Neural crest cell (in vitro differentiated cells): ENCODE measurements at regions not wholly inside any gene's neighbourhood (a gene's known extent, or its start where the extent isn't known, plus 50 kb on each side); places are given as distances from the start of the nearest gene placed in this dataset.

Source experiments
- DNase-seq: peaks from one replicate; pipeline ENCODE4 v3.0.0; 2021; ENCODE audit warnings: low read depth, mixed read lengths, low spot score
- H3K27ac Mint-ChIP-seq: one replicate; pipeline ENCODE4 v1.8.0; 2021; ENCODE audit warnings: mild to moderate bottlenecking, mixed read lengths; ENCODE audit not compliant: unreplicated experiment
- H3K27me3 Mint-ChIP-seq: 2 replicates; pipeline ENCODE4 v1.8.0; 2021; ENCODE audit warnings: low read depth, mild to moderate bottlenecking, mixed read lengths
- H3K36me3 Mint-ChIP-seq: 2 replicates; pipeline ENCODE4 v1.8.0; 2021; ENCODE audit warnings: low read depth, mild to moderate bottlenecking, mixed read lengths
- H3K4me1 Mint-ChIP-seq: 2 replicates; pipeline ENCODE4 v1.8.0; 2021; ENCODE audit warnings: mixed read lengths
- H3K4me3 Mint-ChIP-seq: one replicate; pipeline ENCODE4 v1.8.0; 2021; ENCODE audit warnings: mild to moderate bottlenecking, mixed read lengths
- H3K9me3 Mint-ChIP-seq: 2 replicates; pipeline ENCODE4 v1.8.0; 2021; ENCODE audit warnings: mixed read lengths
- TF ChIP-seq, protein P1 (sequence below): fragments of 200-600 bp; sonication (generic); conservative IDR thresholded peaks from 2 replicates; pipeline ENCODE4 v1.5.0; 2021; ENCODE audit warnings: antibody characterized with exemption, mild to moderate bottlenecking

DNA sequence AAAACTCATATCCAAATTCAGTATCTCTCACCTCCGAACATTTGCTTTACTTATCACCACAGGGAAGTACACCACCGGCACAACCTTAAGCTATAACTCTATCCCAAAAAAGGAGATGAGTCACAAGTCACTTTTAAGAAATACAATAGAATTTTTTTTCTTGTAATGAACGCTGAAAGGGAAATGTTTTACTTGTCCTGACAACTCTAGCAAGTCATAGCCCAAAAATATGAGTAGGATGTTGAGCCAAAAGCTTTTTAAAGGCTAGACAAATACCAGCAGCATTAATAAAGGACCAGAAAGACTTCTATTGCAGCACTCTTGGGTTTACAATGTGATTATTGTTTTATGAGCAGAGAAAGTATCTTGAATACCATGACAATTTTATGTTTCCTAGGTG is 147.3 kb upstream of the FST start:
- Mint-ChIP-seq H3K9me3 (peaks cover 2% of the 10 kb centered on the region), H3K27ac (no peak overlapping the region), H3K4me3 (no peak overlapping the region), H3K27me3 (no peaks in the 10 kb centered on the region), H3K4me1 (no peaks in the 10 kb centered on the region), H3K36me3 (no peaks in the 10 kb centered on the region)
- TF ChIP-seq, protein P1, sequence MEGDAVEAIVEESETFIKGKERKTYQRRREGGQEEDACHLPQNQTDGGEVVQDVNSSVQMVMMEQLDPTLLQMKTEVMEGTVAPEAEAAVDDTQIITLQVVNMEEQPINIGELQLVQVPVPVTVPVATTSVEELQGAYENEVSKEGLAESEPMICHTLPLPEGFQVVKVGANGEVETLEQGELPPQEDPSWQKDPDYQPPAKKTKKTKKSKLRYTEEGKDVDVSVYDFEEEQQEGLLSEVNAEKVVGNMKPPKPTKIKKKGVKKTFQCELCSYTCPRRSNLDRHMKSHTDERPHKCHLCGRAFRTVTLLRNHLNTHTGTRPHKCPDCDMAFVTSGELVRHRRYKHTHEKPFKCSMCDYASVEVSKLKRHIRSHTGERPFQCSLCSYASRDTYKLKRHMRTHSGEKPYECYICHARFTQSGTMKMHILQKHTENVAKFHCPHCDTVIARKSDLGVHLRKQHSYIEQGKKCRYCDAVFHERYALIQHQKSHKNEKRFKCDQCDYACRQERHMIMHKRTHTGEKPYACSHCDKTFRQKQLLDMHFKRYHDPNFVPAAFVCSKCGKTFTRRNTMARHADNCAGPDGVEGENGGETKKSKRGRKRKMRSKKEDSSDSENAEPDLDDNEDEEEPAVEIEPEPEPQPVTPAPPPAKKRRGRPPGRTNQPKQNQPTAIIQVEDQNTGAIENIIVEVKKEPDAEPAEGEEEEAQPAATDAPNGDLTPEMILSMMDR, result no peak
- no peak for DNase-seq

- no peaks in the 10 kb centered on the region for H3K27me3 Mint-ChIP-seq
- H3K4me3 Mint-ChIP-seq, result no peak overlapping the region
- peaks cover 2% of the 10 kb centered on the region for H3K9me3 Mint-ChIP-seq
- no peak overlapping the region for H3K27ac Mint-ChIP-seq
- no peaks in the 10 kb centered on the region for H3K36me3 Mint-ChIP-seq
- no peak for DNase-seq
- H3K4me1 Mint-ChIP-seq, result no peaks in the 10 kb centered on the region
- TF ChIP-seq, protein P1, result no peak
These were observed 145.9 kb upstream of the FST start for GRCh38 chr5:53334431-53334941.

DNA sequence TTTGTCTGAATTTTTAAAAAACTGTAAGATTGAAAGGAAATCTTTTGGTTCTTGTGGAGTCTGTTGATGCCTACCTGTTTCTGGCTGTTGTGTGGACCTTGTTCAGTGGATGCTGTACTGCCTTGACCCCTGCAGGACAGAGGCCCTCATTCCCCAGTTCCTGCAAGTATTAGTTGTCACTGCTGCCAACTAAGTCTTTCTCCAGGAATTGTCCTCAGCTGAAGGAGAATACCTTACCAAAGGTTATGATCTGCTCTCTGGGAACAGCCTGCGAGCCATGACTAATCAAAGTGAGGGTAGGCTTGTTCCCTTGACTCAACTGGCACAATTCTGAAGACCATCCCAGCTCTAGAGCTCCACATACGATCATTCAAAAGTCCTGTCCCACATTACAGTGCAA is 145.3 kb upstream of the FST start:
- Mint-ChIP-seq H3K9me3 (no peaks in the 10 kb centered on the region), H3K27ac (no peak overlapping the region), H3K36me3 (no peaks in the 10 kb centered on the region), H3K4me3 (no peak overlapping the region), H3K27me3 (no peaks in the 10 kb centered on the region), H3K4me1 (no peaks in the 10 kb centered on the region)
- TF ChIP-seq, protein P1, result no peak
- no peak for DNase-seq

- Mint-ChIP-seq H3K36me3 (no peaks in the 10 kb centered on the region), H3K27ac (no peak overlapping the region), H3K4me3 (no peak overlapping the region), H3K9me3 (no peaks in the 10 kb centered on the region), H3K4me1 (no peaks in the 10 kb centered on the region), H3K27me3 (no peaks in the 10 kb centered on the region)
- TF ChIP-seq, protein P1, result no peak
- no peak for DNase-seq
These were observed 142.6 kb upstream of the FST start for GRCh38 chr5:53337827-53338226.

- H3K27ac Mint-ChIP-seq, result no peak overlapping the region
- DNase-seq, result no peak
- no peaks in the 10 kb centered on the region for H3K36me3 Mint-ChIP-seq
- no peaks in the 10 kb centered on the region for H3K9me3 Mint-ChIP-seq
- H3K4me3 Mint-ChIP-seq, result no peak overlapping the region
- TF ChIP-seq, protein P1, result no peak
- no peaks in the 10 kb centered on the region for H3K27me3 Mint-ChIP-seq
- H3K4me1 Mint-ChIP-seq, result no peaks in the 10 kb centered on the region
These were observed 141.5 kb upstream of the FST start for GRCh38 chr5:53338971-53339370.
